Cardiac fibroblast (primary cell): ENCODE measurements at regions not wholly inside any gene's neighbourhood (a gene's known extent, or its start where the extent isn't known, plus 50 kb on each side); places are given as distances from the start of the nearest gene placed in this dataset.

ENCODE experiments used
- DNase-seq, 2 donors: peaks; one replicate each; pipeline versions ENCODE4 v3.0.0 to v3.0.0-alpha.2; 2010; ENCODE audit warnings: low read depth in 2 of 2
- H3K4me3 ChIP-seq, 2 donors: replicated peaks in 1 of 2; 1 replicate in 1 of 2; 2 replicates in 1 of 2; pipeline ENCODE4 v1.5.1; 2011; ENCODE audit warnings: low read depth in 2 of 2, low read length in 2 of 2, mild to moderate bottlenecking in 2 of 2, moderate library complexity in 1 of 2
- TF ChIP-seq, protein P1 (sequence below): IDR thresholded peaks from one replicate; pipeline ENCODE4 v1.5.1; 2011; ENCODE audit warnings: low read depth, mild to moderate bottlenecking, low read length, inconsistent platforms

DNA sequence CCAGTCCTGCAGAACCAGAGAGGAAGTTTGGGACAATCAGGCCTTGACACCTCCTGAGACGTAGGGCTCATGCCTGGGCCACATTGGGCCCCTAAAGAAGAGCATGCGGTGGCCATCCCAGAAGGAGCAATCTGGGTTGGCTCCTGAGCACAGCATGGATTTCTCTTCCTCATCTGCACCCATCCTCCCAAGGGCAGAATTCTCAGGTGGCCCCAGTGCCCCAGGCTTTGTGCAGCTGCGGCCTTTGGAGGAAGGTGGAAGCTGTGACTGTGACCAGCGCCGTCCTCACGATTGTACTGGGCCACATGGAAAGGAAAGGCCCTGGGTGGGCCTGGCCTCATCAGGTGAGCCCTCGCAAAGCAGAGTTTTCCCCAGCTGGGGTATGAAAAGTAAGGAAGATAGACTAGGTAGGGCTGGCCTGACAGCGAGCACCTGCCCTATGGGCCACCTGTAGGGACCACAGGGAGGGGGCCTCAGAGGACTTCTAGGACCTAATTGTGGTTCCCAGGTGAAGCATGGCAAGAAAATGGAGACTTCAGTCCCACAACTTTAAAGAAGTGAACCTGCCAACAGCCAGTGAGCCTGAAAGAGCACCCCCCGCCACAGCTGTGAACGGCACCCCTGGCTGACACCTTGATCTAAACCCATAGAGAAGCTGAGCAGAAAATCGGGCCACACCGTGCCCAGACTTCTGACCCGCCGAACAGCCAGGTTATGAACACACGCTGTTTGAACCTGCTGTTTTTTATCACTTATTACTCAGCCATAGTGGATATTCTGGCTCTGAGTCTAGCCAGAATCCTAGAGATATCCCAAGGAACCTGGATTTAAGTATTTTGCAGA lies 164.1 kb downstream of the IRX2 start:
- TF ChIP-seq, protein P1, sequence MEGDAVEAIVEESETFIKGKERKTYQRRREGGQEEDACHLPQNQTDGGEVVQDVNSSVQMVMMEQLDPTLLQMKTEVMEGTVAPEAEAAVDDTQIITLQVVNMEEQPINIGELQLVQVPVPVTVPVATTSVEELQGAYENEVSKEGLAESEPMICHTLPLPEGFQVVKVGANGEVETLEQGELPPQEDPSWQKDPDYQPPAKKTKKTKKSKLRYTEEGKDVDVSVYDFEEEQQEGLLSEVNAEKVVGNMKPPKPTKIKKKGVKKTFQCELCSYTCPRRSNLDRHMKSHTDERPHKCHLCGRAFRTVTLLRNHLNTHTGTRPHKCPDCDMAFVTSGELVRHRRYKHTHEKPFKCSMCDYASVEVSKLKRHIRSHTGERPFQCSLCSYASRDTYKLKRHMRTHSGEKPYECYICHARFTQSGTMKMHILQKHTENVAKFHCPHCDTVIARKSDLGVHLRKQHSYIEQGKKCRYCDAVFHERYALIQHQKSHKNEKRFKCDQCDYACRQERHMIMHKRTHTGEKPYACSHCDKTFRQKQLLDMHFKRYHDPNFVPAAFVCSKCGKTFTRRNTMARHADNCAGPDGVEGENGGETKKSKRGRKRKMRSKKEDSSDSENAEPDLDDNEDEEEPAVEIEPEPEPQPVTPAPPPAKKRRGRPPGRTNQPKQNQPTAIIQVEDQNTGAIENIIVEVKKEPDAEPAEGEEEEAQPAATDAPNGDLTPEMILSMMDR: no peak
- H3K4me3 ChIP-seq: no peak overlapping the region
- DNase-seq: no peak

DNA sequence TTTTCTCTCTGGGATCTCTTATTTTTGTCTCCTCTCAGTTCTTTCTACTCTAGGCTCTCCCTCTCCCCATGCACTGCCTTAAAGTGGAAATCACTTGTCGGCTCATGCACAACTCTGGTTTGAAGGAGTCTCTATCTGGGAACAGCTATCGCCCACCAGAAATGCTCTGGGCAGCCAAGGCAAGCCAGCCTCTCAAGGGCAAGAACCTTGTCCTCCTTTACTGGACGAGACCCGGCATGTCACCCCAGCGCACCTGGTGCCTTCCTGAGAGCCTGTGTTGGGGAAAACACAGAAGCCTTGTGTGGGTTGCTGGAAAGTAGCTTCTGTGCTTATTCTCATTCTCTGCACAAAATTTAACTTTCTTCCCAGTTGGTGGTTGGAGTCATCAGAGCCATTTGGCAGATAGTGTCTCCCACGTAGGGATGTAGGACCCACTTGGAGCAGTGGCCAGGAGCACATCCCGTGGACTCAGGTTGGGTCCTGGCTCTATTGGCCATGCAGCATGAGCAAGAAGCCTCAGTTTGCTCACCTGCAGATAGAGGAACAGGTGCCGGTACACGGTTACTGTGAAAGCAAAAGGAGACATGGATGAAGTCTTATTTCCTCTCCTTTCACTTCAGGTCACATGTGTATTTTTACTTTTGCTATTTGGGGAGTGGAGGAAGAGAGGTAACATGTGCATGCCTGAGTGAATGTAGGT lies 165.3 kb downstream of the IRX2 start:
- no peak for DNase-seq
- H3K4me3 ChIP-seq: no peak overlapping the region
- TF ChIP-seq, protein P1: no peak

- TF ChIP-seq, protein P1: no peak
- no peak overlapping the region for H3K4me3 ChIP-seq
Measured at GRCh38 chr5:2584579-2585269, 166.8 kb downstream of the IRX2 start.

DNA sequence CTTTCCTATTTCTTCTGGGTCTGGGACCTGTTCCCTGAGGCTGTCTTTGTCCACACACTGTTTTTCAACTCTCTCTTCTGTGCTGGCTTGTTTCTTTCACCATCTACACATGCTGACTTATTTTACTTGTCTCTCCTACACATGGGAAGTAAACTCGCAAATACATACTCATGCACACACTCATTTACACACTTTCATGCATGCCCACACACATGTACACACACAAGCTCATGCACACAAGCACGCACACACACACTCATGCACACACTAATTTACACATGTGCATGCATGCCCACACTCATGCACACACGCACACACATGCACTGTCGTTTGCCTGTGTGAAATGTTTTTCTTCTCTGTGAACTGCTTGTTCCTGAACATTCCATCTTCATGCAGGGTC lies 169.0 kb downstream of the IRX2 start:
- DNase-seq: no peak
- H3K4me3 ChIP-seq: no peak overlapping the region
- TF ChIP-seq, protein P1: no peak

More at GRCh38 chr5:2584579-2585269, 166.8 kb downstream of the IRX2 start:
- DNase-seq: no peak

- DNase-seq: no peak
- TF ChIP-seq, protein P1: no peak
- no peak overlapping the region for H3K4me3 ChIP-seq
Measured at GRCh38 chr5:2582106-2582505, 169.4 kb downstream of the IRX2 start.

- TF ChIP-seq, protein P1: no peak
- no peak overlapping the region for H3K4me3 ChIP-seq
- no peak for DNase-seq
Measured at GRCh38 chr5:2581418-2581817, 170.1 kb downstream of the IRX2 start.
